ENCODE measurements at regions not wholly inside any gene's neighbourhood (a gene's known extent, or its start where the extent isn't known, plus 50 kb on each side); places are given as distances from the start of the nearest gene placed in this dataset.

GRCh38 chr2:144663207-144663606 lies 143.3 kb upstream of the ZEB2 start:
- no peak for TF ChIP-seq CTCF (IDR thresholded peaks at IDR 0.05)
- DNase-seq (ENCODE audit: low spot score), result no peak
- no peak for ATAC-seq (ENCODE audit: low FRiP score)

GRCh38 chr2:144660518-144661316 lies 140.8 kb upstream of the ZEB2 start:
- DNase-seq (ENCODE audit: low spot score) (no peak), ATAC-seq (ENCODE audit: low FRiP score) (no peak)
- TF ChIP-seq CTCF (IDR thresholded peaks at IDR 0.05), result no peak

- ATAC-seq (ENCODE audit: low FRiP score) (no peak), DNase-seq (ENCODE audit: low spot score) (no peak)
- no peak for TF ChIP-seq CTCF (IDR thresholded peaks at IDR 0.05)
Measured at GRCh38 chr2:144659731-144660275, 139.9 kb upstream of the ZEB2 start.

GRCh38 chr2:144654523-144654922 lies 134.6 kb upstream of the ZEB2 start:
- no peak for TF ChIP-seq CTCF (IDR thresholded peaks at IDR 0.05)
- no peak for ATAC-seq (ENCODE audit: low FRiP score)
- DNase-seq (ENCODE audit: low spot score), result no peak

- no peak for DNase-seq (ENCODE audit: low spot score)
- TF ChIP-seq CTCF (IDR thresholded peaks at IDR 0.05), result no peak
- ATAC-seq (ENCODE audit: low FRiP score), result no peak
Measured at GRCh38 chr2:144650907-144651306, 131.0 kb upstream of the ZEB2 start.

GRCh38 chr2:144648837-144649465 lies 129.0 kb upstream of the ZEB2 start:
- ATAC-seq (ENCODE audit: low FRiP score) (no peak), DNase-seq (ENCODE audit: low spot score) (no peak)
- no peak for TF ChIP-seq CTCF (IDR thresholded peaks at IDR 0.05)

Data from omental fat pad (tissue), 3 donors.